Stimulated activated CD8-positive, alpha-beta memory T cell treated with anti-CD3 and anti-CD28 coated beads, Interleukin-7, amount 100 ng/mL, for 48 hours (primary cell): ENCODE measurements at regions not wholly inside any gene's neighbourhood (a gene's known extent, or its start where the extent isn't known, plus 50 kb on each side); places are given as distances from the start of the nearest gene placed in this dataset.
"Not testable (repeated sequence)": the region's sequence is repeated elsewhere in the genome, so short reads cannot be mapped to it uniquely, and the experiment has no call there.

Source experiments
- DNase-seq, 2 donors: peaks; one replicate each; pipeline ENCODE4 v3.0.0-alpha.2; 2020; ENCODE audit warnings: low read depth in 1 of 2; ENCODE audit errors: extremely low read depth in 1 of 2

DNA sequence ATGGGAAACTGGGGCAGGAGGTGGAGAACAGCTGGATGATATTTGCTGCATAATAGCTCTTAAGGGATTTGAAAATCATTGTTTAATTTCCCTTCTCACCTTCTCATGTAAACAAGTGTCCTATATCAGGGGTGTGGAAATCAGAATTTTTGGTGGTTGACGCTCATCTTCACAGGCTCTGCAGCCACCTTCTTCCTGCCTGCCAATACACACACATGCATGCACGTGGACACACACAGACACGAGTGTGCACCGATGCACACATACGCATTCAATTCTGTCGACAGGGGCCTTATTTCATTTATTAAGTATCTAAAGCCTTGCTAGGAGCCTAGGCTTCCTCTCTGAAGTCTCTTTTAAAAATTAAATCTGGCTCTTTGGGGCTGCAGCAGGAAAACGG, 349.4 kb upstream of the NCAM1 start:
- no peak for DNase-seq

DNA sequence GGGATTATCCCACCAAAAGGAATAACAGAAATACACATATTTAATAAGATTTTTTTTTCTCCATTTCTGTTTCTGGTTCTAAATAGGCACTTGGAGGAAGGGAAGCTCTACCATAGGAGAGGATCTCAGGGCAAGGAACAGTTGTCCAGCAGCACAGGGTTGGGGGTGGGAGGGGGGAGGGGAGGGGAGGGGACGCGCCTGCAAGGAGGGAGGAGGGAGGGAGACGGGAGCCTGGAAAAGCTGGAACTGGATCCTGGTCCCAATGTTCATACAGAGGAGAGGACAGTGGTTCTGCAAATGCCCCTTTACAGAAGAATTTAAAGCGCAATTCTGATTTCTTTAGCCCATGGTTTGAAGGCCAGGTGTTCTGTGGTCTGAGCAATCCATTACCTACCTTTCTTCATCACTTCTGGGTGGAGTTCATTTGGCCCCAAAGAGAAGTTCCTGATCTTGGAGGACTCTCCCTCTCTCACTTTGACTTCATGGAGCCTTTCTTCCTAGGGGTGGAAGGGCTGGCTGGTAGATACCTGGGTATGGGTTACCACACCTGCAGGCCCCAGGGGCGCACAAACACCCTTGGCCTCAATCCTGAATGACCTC, 348.9 kb upstream of the NCAM1 start:
- DNase-seq: no peak

- DNase-seq: no peak
Observed at GRCh38 chr11:112613051-112613972, 347.9 kb upstream of the NCAM1 start.

GRCh38 chr11:112614605-112615004, 346.6 kb upstream of the NCAM1 start:
- DNase-seq: no peak

GRCh38 chr11:112615238-112615637, 346.0 kb upstream of the NCAM1 start:
- DNase-seq: no peak

DNA sequence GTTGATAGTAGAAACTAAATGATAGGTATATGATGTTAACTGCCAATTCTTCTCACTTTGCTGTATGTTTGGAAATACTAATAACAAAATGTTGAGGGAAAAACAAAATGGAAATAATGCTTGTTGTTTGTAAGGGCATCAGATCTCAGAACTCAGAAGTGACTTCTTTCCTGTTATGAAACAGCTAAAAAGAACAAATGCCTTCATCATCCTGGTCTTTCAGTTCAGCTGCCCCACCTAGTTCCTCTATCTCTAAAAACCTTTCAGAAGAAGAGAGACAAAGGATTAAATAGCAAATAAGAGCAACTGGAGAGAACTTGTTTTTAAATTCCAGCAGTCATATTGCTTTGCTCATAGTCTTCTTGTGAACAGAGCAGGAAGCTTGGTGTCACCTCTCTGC, 345.3 kb upstream of the NCAM1 start:
- no peak for DNase-seq

DNA sequence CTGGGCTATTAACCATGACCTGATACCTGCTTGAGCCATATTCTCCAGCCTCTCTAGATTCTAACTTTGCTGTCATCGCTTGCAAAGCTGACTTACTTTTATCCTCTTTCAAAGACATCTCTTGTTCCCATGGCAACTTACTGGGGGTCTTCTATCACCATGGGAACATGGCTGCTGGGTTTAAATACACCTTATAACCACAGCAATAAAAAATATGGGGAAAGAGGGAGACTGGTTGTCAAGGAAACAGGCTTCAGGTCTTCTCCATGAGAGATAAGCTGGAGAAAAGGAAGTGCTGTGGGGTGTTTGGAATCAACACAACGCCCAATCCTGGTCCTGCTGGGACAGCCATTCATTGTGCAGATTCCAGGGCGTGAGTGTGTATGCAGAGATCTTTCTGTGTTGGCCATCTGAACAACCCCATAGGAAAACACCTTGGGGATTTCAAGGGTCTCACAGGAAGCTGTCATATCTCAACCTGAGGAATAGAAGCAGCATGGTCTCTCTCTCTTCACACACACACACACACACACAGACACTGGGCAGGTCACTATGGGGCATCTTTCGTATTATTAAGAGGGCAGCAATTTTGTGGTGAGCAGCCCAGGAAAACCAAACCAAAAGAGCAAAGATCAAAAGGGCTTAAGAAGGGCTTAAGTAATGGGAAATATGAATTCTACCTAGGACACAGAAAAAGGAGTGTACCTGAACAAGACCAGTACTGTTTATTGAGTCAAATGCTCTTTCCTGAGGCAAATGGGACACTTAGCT, 344.7 kb upstream of the NCAM1 start:
- DNase-seq: no peak

- no peak for DNase-seq
Observed at GRCh38 chr11:112617098-112617425, 344.2 kb upstream of the NCAM1 start.

GRCh38 chr11:112617977-112618826, 343.0 kb upstream of the NCAM1 start:
- no peak for DNase-seq

DNA sequence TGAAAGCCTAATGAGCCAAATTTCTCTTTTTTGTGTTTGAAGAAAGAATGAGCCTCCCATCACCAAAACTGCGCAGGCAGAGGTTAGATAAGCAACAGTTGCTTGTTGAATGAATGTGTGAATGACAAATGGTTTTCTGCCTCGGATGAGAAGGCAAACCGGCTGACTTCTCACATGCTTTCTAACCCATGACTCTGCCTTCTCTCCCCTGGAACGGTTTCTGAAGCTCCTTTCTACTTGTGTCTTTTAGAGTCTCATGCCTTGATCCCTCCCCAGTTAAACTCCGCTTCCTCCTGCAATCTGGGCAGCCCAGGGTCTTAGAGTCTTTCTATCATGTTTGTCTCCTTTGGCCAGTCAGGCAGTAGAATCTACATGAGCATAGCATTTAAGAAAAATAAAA, 342.1 kb upstream of the NCAM1 start:
- no peak for DNase-seq

DNA sequence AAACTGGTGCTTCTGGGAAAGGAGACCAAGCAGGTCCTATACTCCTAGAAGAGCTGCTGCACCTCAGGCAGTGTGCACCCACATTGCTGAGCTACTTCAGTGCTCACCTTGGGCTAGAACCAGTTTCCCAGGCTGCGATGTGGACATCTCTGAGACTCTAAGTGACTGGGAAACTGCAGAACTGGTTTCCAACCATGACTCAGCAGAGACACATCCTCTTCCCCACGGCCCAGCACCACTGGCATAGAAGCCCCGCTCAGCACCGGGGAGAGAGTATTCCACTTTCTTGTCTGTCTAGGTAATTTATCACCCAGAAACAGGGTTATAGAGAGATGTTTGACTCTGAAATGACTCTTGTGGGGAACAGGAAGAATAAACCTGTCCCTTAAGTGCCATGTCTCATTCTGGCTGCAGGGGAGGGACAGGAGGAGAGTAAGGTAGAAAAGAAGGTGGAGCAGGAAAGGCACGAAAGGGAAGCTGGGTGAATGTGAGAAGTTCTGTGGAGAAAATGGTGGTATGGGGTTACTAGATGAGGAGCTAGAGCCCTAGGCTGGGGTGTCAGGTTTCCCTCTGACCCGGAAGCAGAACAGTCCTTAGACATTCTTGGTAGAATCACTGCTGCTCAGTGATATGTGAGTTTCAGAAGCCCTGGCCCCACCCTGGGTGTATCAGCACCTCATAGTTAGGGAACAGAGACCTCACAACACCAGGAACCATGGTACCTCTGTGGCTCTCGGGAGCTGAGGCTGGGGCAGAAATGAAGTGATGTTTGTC, 340.4 kb upstream of the NCAM1 start:
- no peak for DNase-seq

- DNase-seq: no peak
Observed at GRCh38 chr11:112623057-112623456, 338.2 kb upstream of the NCAM1 start.

DNA sequence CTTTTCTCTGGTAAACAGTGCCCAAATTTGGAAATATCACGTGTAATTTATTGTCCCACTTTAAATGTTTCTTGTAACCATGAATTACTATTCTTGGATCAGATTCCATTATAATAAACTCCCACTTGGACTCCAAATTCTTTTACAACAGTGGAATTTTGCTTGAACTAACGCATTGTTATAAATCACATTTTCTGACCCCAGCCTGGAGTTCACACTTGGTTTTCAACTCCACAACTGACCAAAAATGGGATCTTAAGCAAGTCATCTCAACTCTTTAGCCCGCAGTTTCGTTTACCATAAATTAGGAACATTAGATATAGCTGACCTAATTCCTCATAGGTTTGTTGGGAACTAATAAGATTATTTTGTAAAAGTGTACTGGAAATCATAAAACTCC, 336.8 kb upstream of the NCAM1 start:
- DNase-seq: no peak

DNA sequence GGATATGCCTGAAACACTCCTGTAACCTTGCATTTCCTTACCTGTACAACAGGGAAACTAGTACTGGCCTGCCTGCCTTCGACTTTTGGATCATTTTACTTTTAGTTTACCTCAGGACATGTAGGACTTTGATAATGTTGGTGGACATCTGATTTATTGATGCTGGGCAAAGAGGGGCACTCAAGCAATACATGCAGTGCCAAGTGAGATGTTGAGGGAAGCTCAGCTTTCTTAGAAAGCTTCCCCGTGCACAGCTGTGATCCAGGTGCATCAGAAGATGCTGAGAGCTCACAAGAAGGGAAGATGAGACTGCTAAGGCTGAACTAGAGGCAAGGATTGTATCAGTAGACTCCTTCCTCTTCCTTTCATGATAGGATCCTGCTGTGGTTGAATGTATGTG, 336.2 kb upstream of the NCAM1 start:
- not testable (repeated sequence) for DNase-seq

DNA sequence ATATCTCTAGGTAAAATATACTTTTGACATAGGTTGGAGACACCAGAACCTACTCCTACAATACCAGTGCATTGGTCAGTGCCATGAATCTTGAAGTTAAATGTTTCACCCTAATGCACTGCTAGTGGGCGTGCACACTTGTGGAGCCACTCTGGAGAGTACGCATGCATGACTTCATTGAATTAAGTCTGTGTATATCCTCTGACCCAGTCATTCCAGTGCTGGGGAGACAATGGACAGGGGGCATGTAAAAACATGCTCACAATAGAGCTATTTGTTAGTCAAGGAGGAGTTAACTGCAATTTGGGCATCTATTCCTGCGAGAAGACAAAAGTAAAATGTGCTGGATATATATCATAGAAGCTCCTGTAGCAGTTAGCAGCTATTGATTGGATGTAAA, 335.4 kb upstream of the NCAM1 start:
- no peak for DNase-seq

GRCh38 chr11:112626731-112627130, 334.5 kb upstream of the NCAM1 start:
- DNase-seq: no peak

GRCh38 chr11:112627588-112628045, 333.6 kb upstream of the NCAM1 start:
- DNase-seq: no peak

GRCh38 chr11:112628676-112629075, 332.5 kb upstream of the NCAM1 start:
- no peak for DNase-seq

DNA sequence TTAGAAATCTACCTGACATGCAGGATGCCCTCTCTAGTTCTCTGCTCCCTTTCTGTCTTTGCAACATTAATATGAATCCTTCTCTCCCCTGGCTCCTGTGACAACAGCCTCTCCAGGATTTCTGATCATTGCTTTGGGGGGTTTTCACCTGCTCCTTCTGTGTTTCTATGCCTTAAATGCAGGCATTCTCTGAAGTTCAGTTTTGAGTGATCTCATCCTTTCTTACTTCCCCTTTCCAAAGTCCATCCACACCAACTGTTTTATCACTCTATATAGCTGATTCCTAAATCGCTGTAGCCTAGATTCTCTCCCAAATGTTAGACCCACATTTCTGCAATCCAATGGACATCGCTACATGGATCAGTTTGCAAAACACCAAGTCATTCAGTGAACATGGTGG, 330.7 kb upstream of the NCAM1 start:
- DNase-seq: no peak

DNA sequence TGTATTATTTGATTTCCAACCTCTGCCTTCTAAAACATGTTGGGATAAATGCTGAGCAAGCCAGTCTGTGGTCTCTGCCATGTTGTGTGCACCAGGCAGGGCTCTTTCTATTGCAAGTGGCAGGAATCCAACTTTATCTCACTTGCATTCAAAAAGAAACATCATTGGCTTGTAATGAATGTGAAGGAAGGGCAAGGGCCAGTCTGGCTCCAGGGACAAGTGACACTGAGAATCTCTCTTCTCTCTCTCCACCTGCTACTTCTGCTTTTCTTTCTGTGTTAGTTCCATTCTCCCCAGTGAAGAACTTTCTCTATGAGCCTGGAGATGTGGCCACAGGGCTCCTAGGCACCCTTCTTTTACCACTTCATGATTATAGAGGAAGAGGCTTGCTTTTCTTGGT, 329.9 kb upstream of the NCAM1 start:
- no peak for DNase-seq
